ENCODE measurements at regions not wholly inside any gene's neighbourhood (a gene's known extent, or its start where the extent isn't known, plus 50 kb on each side); places are given as distances from the start of the nearest gene placed in this dataset.
"Not testable (repeated sequence)": the region's sequence is repeated elsewhere in the genome, so short reads cannot be mapped to it uniquely, and the experiment has no call there.

GRCh38 chr4:85175190-85175589, 208.7 kb upstream of the WDFY3 start:
- TF ChIP-seq CTCF (IDR thresholded peaks at IDR 0.05) (no peak), POLR2A (IDR thresholded peaks at IDR 0.05) (no peak)
- no peak for DNase-seq
- H3K27me3 ChIP-seq: no peaks in the 10 kb centered on the region
- H3K4me1 ChIP-seq: no peaks in the 10 kb centered on the region
- no peaks in the 10 kb centered on the region for H3K36me3 ChIP-seq
- no peak overlapping the region for H3K4me3 ChIP-seq
- no peaks in the 10 kb centered on the region for H3K9me3 ChIP-seq
- H3K27ac ChIP-seq: no peak overlapping the region
- no peak for ATAC-seq
- WGBS (ENCODE audit: insufficient coverage, low coverage, low lambda C conversion rate, missing lambda C conversion rate): 81% methylated on average over 1 of the region's 1 CpG
- intact Hi-C loops (cut with DNase I): no loop called here

- TF ChIP-seq POLR2A (IDR thresholded peaks at IDR 0.05) (no peak), CTCF (IDR thresholded peaks at IDR 0.05) (no peak)
- no peaks in the 10 kb centered on the region for H3K36me3 ChIP-seq
- no peak overlapping the region for H3K27ac ChIP-seq
- intact Hi-C loops (cut with DNase I): no loop called here
- no peak for ATAC-seq
- no peak overlapping the region for H3K4me3 ChIP-seq
- no peaks in the 10 kb centered on the region for H3K27me3 ChIP-seq
- no peaks in the 10 kb centered on the region for H3K9me3 ChIP-seq
- no peak for DNase-seq
- H3K4me1 ChIP-seq: no peaks in the 10 kb centered on the region
These were observed 210.6 kb upstream of the WDFY3 start for GRCh38 chr4:85177092-85177491.

GRCh38 chr4:85177679-85178078, 211.2 kb upstream of the WDFY3 start:
- intact Hi-C loops (cut with DNase I): no loop called here
- Histone ChIP-seq H3K27ac (no peak overlapping the region), H3K36me3 (no peaks in the 10 kb centered on the region), H3K4me1 (no peaks in the 10 kb centered on the region), H3K4me3 (no peak overlapping the region), H3K27me3 (no peaks in the 10 kb centered on the region), H3K9me3 (no peaks in the 10 kb centered on the region)
- TF ChIP-seq CTCF (IDR thresholded peaks at IDR 0.05): no peak
- no peak for TF ChIP-seq POLR2A (IDR thresholded peaks at IDR 0.05)
- no peak for ATAC-seq
- no peak for DNase-seq

GRCh38 chr4:85180533-85180932, 214.0 kb upstream of the WDFY3 start:
- H3K9me3 ChIP-seq: no peaks in the 10 kb centered on the region
- H3K4me3 ChIP-seq: no peak overlapping the region
- WGBS (ENCODE audit: insufficient coverage, low coverage, low lambda C conversion rate, missing lambda C conversion rate): 40% methylated on average over 3 of the region's 3 CpGs
- TF ChIP-seq POLR2A (IDR thresholded peaks at IDR 0.05) (no peak), CTCF (IDR thresholded peaks at IDR 0.05) (no peak)
- no peaks in the 10 kb centered on the region for H3K36me3 ChIP-seq
- H3K27ac ChIP-seq: no peak overlapping the region
- no peaks in the 10 kb centered on the region for H3K4me1 ChIP-seq
- intact Hi-C loops (cut with DNase I): no loop called here
- ATAC-seq (no peak), DNase-seq (no peak)
- no peaks in the 10 kb centered on the region for H3K27me3 ChIP-seq

GRCh38 chr4:85187106-85187505, 220.6 kb upstream of the WDFY3 start:
- no peaks in the 10 kb centered on the region for H3K27me3 ChIP-seq
- H3K27ac ChIP-seq: no peak overlapping the region
- WGBS (ENCODE audit: insufficient coverage, low coverage, low lambda C conversion rate, missing lambda C conversion rate): 31% methylated on average over 1 of the region's 1 CpG
- H3K36me3 ChIP-seq: no peaks in the 10 kb centered on the region
- TF ChIP-seq POLR2A (IDR thresholded peaks at IDR 0.05) (no peak), CTCF (IDR thresholded peaks at IDR 0.05) (no peak)
- H3K9me3 ChIP-seq: no peaks in the 10 kb centered on the region
- no peak for DNase-seq
- ATAC-seq: no peak
- intact Hi-C loops (cut with DNase I): no loop called here
- no peak overlapping the region for H3K4me3 ChIP-seq
- no peaks in the 10 kb centered on the region for H3K4me1 ChIP-seq

- ATAC-seq; H3K27me3 ChIP-seq; H3K4me3 ChIP-seq; H3K9me3 ChIP-seq; H3K27ac ChIP-seq; DNase-seq; H3K36me3 ChIP-seq; intact Hi-C loops (cut with DNase I); H3K4me1 ChIP-seq: not testable (repeated sequence)
- 60% methylated on average over 1 of the region's 7 CpGs for WGBS (ENCODE audit: insufficient coverage, low coverage, low lambda C conversion rate, missing lambda C conversion rate)
These were observed 229.5 kb upstream of the WDFY3 start for GRCh38 chr4:85196015-85196414.

Measured in right lobe of liver (tissue), 6 donors.